Astrocyte (in vitro differentiated cells and primary cell): ENCODE measurements at regions not wholly inside any gene's neighbourhood (a gene's known extent, or its start where the extent isn't known, plus 50 kb on each side); places are given as distances from the start of the nearest gene placed in this dataset.
"Not testable (repeated sequence)": the region's sequence is repeated elsewhere in the genome, so short reads cannot be mapped to it uniquely, and the experiment has no call there.

Experiments used
- DNase-seq: peaks from one replicate; pipeline ENCODE4 v3.0.0-alpha.2; 2010; ENCODE audit warnings: low read depth
- FAIRE-seq: peaks from 2 replicates; lab custom pipeline; 2011; peaks lifted over from hg19 to GRCh38; lab: Jason Lieb, UNC
- H2AFZ ChIP-seq: 2 replicates; pipeline ENCODE4 v1.6.0; 2012; ENCODE audit warnings: low read depth, low read length, inconsistent platforms
- H3K27ac ChIP-seq: 2 replicates; pipeline ENCODE4 v1.5.1; 2011; ENCODE audit warnings: low read depth, low read length, inconsistent platforms
- H3K27me3 ChIP-seq: 2 replicates; pipeline ENCODE4 v1.6.0; 2011; ENCODE audit warnings: low read length, inconsistent platforms; ENCODE audit not compliant: insufficient read depth
- H3K36me3 ChIP-seq: 2 replicates; pipeline ENCODE4 v1.5.1; 2011; ENCODE audit warnings: low read length, inconsistent platforms; ENCODE audit not compliant: insufficient read depth
- H3K4me1 ChIP-seq: 2 replicates; pipeline ENCODE4 v1.5.1; 2011; ENCODE audit warnings: low read length, inconsistent platforms; ENCODE audit not compliant: insufficient read depth
- H3K4me2 ChIP-seq: 2 replicates; pipeline ENCODE4 v1.6.0; 2012; ENCODE audit warnings: low read length, inconsistent platforms
- H3K4me3 ChIP-seq: 2 replicates; pipeline ENCODE4 v1.5.1; 2011; ENCODE audit warnings: low read depth, mild to moderate bottlenecking, low read length, inconsistent platforms; ENCODE audit not compliant: insufficient read depth
- H3K79me2 ChIP-seq: 2 replicates; pipeline ENCODE4 v1.6.0; 2012; ENCODE audit warnings: mild to moderate bottlenecking, low read length, inconsistent platforms; ENCODE audit not compliant: insufficient read depth
- H3K9ac ChIP-seq: 2 replicates; pipeline ENCODE4 v1.6.0; 2012; ENCODE audit warnings: mild to moderate bottlenecking, low read length, inconsistent platforms
- H3K9me3 ChIP-seq: 2 replicates; pipeline ENCODE4 v1.5.1; 2012; ENCODE audit warnings: low read depth, mild to moderate bottlenecking, low read length, inconsistent platforms; ENCODE audit not compliant: insufficient read depth
- H4K20me1 ChIP-seq: 2 replicates; pipeline ENCODE4 v1.6.0; 2012; ENCODE audit warnings: low read length, inconsistent platforms; ENCODE audit not compliant: insufficient read depth
- H3K27ac Mint-ChIP-seq: one replicate; pipeline ENCODE4 v1.8.0; 2021; ENCODE audit warnings: mild to moderate bottlenecking, mixed read lengths; ENCODE audit not compliant: unreplicated experiment
- H3K27me3 Mint-ChIP-seq: one replicate; pipeline ENCODE4 v1.8.0; 2021; ENCODE audit warnings: low read depth, mixed read lengths; ENCODE audit not compliant: unreplicated experiment
- H3K36me3 Mint-ChIP-seq: one replicate; pipeline ENCODE4 v1.8.0; 2021; ENCODE audit warnings: low read depth, mixed read lengths; ENCODE audit not compliant: unreplicated experiment
- H3K4me1 Mint-ChIP-seq: one replicate; pipeline ENCODE4 v1.8.0; 2021; ENCODE audit warnings: low read depth, mixed read lengths; ENCODE audit not compliant: unreplicated experiment
- H3K4me3 Mint-ChIP-seq: one replicate; pipeline ENCODE4 v1.8.0; 2021; ENCODE audit warnings: mild to moderate bottlenecking, moderate library complexity, mixed read lengths; ENCODE audit not compliant: unreplicated experiment
- H3K9me3 Mint-ChIP-seq: one replicate; pipeline ENCODE4 v1.8.0; 2021; ENCODE audit warnings: mild to moderate bottlenecking, mixed read lengths; ENCODE audit not compliant: unreplicated experiment
- CTCF ChIP-seq: IDR thresholded peaks from 2 replicates; pipeline ENCODE4 v1.5.1; 2011; ENCODE audit warnings: low read depth, mild to moderate bottlenecking, inconsistent platforms, low read length, moderate library complexity; ENCODE audit not compliant: insufficient read depth
- EZH2 ChIP-seq: IDR thresholded peaks from 2 replicates; pipeline ENCODE4 v1.6.1; 2012; ENCODE audit warnings: mild to moderate bottlenecking, low read length, inconsistent platforms; ENCODE audit not compliant: insufficient read depth

- H3K4me1 Mint-ChIP-seq, H3K27ac ChIP-seq, H3K9me3 Mint-ChIP-seq, DNase-seq, H3K36me3 ChIP-seq, H3K4me2 ChIP-seq, H3K4me3 Mint-ChIP-seq, FAIRE-seq, H3K4me3 ChIP-seq, H3K9ac ChIP-seq, H4K20me1 ChIP-seq, H3K79me2 ChIP-seq, H3K36me3 Mint-ChIP-seq, H3K27ac Mint-ChIP-seq, H3K4me1 ChIP-seq, H3K9me3 ChIP-seq: not testable (repeated sequence)
- peak; percentile 84 for TF ChIP-seq CTCF
- Histone ChIP-seq H2AFZ (peak overlapping the region; percentile 26), H3K27me3 (peaks cover 17% of the 10 kb centered on the region)
- peaks cover 30% of the 10 kb centered on the region for H3K27me3 Mint-ChIP-seq
Measured at GRCh38 chr17:77066726-77067409, 73.9 kb upstream of the SEC14L1 start.

GRCh38 chr17:77068915-77069314 lies 71.9 kb upstream of the SEC14L1 start:
- H4K20me1 ChIP-seq: no peaks in the 10 kb centered on the region
- TF ChIP-seq EZH2 (no peak), CTCF (no peak)
- no peaks in the 10 kb centered on the region for H3K9me3 ChIP-seq
- H3K27ac Mint-ChIP-seq: no peak overlapping the region
- no peak overlapping the region for H3K4me3 Mint-ChIP-seq
- no peak overlapping the region for H3K27ac ChIP-seq
- H3K4me1 ChIP-seq: no peaks in the 10 kb centered on the region
- FAIRE-seq (no peak), DNase-seq (no peak)
- H3K36me3 ChIP-seq: no peaks in the 10 kb centered on the region
- H3K79me2 ChIP-seq: no peaks in the 10 kb centered on the region
- H3K4me1 Mint-ChIP-seq: no peaks in the 10 kb centered on the region
- H3K4me3 ChIP-seq: no peak overlapping the region
- H3K4me2 ChIP-seq: no peak overlapping the region
- no peaks in the 10 kb centered on the region for H3K9me3 Mint-ChIP-seq
- no peak overlapping the region for H3K9ac ChIP-seq
- peaks cover 44% of the 10 kb centered on the region for H3K27me3 Mint-ChIP-seq
- H2AFZ ChIP-seq: no peak overlapping the region
- peaks cover 21% of the 10 kb centered on the region for H3K27me3 ChIP-seq
- no peaks in the 10 kb centered on the region for H3K36me3 Mint-ChIP-seq

- H2AFZ ChIP-seq: no peak overlapping the region
- no peaks in the 10 kb centered on the region for H4K20me1 ChIP-seq
- no peak overlapping the region for H3K4me3 ChIP-seq
- TF ChIP-seq EZH2 (no peak), CTCF (no peak)
- Mint-ChIP-seq H3K27ac (no peak overlapping the region), H3K4me3 (no peak overlapping the region), H3K36me3 (no peaks in the 10 kb centered on the region), H3K4me1 (no peaks in the 10 kb centered on the region), H3K9me3 (no peaks in the 10 kb centered on the region), H3K27me3 (peaks cover 47% of the 10 kb centered on the region)
- H3K27me3 ChIP-seq: peaks cover 20% of the 10 kb centered on the region
- no peaks in the 10 kb centered on the region for H3K9me3 ChIP-seq
- no peak overlapping the region for H3K4me2 ChIP-seq
- H3K9ac ChIP-seq: no peak overlapping the region
- DNase-seq (no peak), FAIRE-seq (no peak)
- no peaks in the 10 kb centered on the region for H3K4me1 ChIP-seq
- H3K27ac ChIP-seq: no peak overlapping the region
- no peaks in the 10 kb centered on the region for H3K36me3 ChIP-seq
- no peaks in the 10 kb centered on the region for H3K79me2 ChIP-seq
Measured at GRCh38 chr17:77070888-77071279, 69.9 kb upstream of the SEC14L1 start.
